Forelimb muscle (tissue), 1 donor: ENCODE measurements at regions not wholly inside any gene's neighbourhood (a gene's known extent, or its start where the extent isn't known, plus 50 kb on each side); places are given as distances from the start of the nearest gene placed in this dataset.
"Not testable (repeated sequence)": the region's sequence is repeated elsewhere in the genome, so short reads cannot be mapped to it uniquely, and the experiment has no call there.

ENCODE experiments used
- DNase-seq: peaks from one replicate; pipeline ENCODE4 v3.0.0-alpha.2; 2013; ENCODE audit warnings: low read depth

DNA sequence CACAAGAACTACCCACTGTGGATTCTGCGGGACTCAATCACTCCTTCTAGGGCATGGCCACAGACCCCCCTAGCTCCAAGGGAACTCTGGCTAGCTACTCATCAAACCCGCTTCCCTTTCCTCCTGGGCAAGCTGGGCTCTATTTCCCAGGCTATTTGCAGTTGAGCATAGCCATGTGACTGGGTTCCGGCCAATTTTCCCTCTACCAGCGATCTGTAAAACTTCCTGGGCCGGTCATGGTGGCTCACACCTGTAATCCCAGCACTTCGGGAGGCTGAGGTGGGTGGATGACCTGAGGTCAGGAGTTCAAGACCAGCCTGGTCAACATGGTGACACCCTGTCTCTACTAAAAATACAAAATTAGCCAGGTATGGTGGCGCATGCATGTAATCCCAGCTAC, 214.9 kb upstream of the IRF2BP2 start:
- not testable (repeated sequence) for DNase-seq

- DNase-seq, result no peak
These were observed 213.5 kb upstream of the IRF2BP2 start for GRCh38 chr1:234823191-234824176.

DNA sequence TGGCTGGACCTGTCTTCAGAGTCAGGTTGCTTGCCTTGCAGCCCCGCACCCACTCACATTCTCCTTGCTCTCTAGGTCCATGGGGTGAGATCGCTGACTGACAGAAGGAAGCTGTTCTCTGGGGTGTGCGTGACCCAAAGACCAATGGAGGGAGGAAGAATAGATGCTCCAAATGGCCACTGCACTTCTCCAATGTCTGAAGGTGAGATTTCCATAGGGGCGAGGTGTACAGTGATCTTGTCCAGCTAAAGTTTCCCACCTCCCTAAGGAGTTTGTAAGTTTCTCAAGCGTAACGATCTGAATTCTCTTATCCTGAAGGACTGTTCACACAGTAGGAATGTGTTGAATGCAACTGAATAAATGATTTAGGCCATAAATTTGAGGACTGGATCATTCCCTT, 211.9 kb upstream of the IRF2BP2 start:
- DNase-seq, result no peak

DNA sequence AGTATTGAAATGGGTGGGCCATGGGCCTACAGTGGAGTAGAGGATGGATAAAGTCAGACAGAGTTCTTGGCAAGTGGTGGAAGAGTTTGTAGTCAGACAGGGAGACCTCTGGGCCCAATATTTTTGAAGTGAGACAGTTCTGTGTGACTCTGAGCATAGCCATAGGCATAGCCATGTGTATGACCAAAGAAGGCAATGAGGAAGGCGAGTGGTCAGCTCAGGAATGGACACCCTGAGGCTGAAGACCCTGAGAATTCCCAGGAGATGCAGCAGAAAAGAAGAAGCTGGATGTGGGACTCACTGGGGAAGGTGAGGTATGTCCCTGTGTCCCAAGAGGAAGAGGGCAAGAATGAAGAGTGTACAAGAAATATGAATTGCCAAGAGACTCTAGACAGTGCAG, 210.6 kb upstream of the IRF2BP2 start:
- DNase-seq, result no peak

GRCh38 chr1:234819845-234820244, 209.9 kb upstream of the IRF2BP2 start:
- DNase-seq, result not testable (repeated sequence)

GRCh38 chr1:234818040-234818387, 208.0 kb upstream of the IRF2BP2 start:
- DNase-seq, result not testable (repeated sequence)

DNA sequence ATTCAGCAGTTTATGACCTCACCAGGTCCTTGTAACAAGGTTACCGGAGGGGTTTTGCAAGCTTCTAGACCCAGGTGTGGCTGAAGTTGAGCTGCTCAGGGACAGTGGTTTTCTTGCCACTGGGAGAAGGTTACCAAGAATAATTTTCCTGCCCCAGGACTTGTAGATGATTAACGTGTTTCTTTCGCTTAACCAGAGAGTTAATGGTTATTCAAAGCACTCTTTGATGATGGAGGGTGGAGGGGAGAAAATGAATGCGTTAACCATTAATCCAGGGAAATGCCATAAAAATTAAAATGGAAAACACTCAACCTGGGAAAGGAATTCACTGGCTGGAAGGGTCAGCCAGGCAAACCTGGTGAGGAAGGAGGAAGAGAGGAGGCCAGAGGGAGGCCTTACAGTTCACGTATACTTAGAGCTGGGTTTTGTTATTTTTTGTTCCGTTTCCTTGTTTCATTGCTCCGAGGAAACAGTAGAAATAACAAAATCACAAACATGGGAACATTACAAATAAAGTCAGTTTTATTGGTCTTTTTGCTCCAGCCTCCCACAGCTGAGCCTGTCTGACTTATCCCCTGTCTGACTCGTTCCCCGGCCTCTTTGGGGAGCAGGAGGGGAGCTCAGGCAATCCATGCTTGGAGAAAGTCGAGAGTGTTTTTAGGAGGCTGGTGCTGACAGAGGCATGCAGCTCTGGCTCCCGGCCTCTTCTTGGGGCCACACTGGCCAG, 207.5 kb upstream of the IRF2BP2 start:
- not testable (repeated sequence) for DNase-seq

DNA sequence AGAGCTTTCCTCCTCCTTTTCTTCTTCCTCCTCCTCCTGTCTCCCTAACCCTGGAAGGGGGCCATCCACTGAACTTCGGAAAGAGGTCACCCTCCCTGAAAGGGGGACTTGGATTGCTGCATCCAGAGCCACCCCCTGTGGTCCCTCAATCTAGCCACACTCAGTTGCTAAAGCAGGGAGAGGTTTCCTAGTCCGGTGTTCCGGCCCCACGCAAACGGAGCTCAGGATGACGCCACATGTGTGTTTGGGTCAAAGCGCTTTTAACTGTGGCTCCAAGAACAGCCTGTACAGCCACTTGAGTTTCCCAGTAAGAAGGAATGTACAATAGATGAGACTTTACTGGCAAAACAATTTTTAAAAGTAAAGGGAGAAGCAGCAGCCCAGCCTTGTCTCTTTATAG, 206.9 kb upstream of the IRF2BP2 start:
- not testable (repeated sequence) for DNase-seq

GRCh38 chr1:234816186-234816851, 206.3 kb upstream of the IRF2BP2 start:
- not testable (repeated sequence) for DNase-seq

DNA sequence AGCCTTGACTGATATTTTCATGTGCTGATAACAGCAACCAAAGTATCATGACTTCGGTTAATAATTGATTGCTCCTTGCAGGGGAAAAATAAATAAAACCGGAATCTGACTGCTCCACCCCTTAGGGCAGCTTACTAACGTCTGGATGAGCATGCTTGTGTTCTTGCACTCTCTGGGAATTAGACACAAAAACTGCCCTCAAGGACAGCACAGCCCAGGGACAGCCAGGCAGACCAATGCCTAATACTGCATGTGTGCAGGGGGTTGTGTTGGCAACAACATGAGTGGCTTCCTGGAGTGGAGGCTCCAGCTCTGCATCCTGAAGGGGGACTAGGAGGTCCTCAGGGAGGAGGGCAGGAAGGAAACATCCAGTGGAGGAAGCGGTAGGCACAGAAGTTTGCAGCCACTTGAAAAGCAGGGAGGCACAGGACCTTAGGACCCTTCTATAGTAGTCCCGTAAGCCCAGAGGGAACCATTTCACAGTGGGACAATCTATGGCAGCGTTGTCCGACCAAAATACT, 205.4 kb upstream of the IRF2BP2 start:
- not testable (repeated sequence) for DNase-seq

DNA sequence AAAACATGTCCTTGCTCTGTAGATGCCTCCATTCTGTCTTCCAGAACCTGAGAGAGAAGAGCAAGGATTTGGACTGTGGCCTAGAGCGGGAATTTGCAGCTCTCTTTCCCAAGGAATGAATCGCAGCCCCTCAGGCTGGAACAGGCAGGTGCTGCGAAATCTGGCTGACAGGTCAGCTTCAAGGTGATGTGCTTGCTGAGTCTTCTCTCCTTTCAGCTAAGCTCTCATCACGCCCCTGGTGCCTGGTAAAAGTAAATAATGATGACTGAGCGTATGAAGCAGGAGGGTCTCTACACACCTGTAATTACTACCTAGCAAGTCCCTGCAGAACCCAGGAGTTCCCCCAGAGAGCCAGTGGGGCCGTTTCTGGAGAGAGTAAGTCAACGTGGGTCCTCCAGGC, 204.3 kb upstream of the IRF2BP2 start:
- not testable (repeated sequence) for DNase-seq

DNA sequence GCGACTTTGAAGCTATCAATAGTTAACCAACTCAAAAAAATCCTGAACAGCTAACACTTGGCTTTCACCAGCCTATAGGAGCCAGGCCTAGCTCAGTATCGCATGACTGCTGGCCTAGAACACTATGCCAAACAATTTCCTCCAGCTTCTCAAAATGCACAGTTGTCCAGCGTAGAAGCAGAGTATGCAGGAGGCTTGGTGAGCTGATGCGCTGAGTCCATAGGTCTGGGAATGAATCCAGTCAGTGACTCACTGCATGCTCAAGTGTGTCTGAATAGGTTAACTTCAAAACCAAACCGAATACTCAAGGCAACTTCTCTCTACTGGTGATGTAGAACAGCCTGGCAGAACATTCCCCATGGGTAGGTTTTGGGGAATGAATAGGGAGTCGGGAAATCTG, 201.8 kb upstream of the IRF2BP2 start:
- DNase-seq, result not testable (repeated sequence)

- DNase-seq, result not testable (repeated sequence)
These were observed 200.7 kb upstream of the IRF2BP2 start for GRCh38 chr1:234810726-234811125.

GRCh38 chr1:234809854-234810245, 199.9 kb upstream of the IRF2BP2 start:
- DNase-seq, result not testable (repeated sequence)

GRCh38 chr1:234808943-234809853, 199.2 kb upstream of the IRF2BP2 start:
- not testable (repeated sequence) for DNase-seq

DNA sequence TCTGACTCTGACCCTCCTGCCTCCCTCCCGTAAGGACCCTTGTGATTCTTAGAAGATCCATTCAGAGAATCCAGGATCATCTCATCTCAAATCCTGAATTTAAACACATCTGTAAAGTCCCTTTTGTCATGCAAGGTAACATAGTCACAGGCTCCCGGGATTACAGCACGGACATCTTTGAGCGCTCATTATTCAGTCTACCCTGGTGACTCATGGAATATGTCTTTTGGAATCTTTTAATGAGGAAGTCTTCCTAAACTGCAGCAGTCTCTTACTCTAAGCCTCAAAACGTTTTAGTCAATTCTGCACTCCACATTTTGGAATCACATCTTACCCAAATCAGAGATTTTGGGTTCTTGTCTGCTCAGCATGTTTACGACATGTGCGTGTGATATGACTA, 198.5 kb upstream of the IRF2BP2 start:
- not testable (repeated sequence) for DNase-seq

DNA sequence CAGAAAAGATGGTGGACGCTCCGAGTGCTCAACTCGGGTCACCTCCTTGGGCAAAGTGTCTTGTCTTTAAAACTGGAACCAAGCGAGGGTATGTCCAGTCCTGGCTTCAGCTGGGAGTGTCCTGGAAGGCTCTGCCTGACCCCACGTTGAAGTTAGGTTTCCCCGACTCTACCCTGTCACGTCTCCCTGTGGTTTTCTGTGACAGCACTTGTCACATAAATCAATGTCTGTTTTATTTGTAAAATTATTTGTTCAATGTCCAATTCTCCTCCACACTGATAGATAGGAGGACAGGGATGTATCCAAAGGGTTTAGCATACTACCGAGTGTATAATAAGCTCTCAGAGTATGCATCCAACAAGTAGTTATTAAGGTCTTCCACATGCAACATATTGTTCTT, 197.7 kb upstream of the IRF2BP2 start:
- not testable (repeated sequence) for DNase-seq

- DNase-seq, result not testable (repeated sequence)
These were observed 192.6 kb upstream of the IRF2BP2 start for GRCh38 chr1:234802586-234802985.

DNA sequence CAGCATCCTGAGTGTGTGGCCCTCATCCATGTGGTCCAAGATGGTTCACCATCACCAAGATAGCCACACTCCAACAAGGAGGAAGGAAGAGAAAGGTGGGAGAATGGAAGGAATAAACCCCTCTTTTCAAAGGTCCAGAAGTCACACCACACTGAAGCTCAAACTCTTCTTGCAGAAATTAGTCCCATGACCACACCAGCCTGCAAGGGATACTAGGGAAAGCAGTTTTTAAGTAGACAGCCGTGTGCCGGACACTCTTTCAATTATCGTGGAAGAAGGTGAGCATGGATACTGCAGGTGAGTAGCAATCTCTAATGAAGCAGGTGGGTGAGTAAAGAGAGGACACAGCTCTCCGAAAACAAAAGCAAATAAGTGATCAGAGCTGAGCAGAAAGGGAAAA, 191.7 kb upstream of the IRF2BP2 start:
- not testable (repeated sequence) for DNase-seq

DNA sequence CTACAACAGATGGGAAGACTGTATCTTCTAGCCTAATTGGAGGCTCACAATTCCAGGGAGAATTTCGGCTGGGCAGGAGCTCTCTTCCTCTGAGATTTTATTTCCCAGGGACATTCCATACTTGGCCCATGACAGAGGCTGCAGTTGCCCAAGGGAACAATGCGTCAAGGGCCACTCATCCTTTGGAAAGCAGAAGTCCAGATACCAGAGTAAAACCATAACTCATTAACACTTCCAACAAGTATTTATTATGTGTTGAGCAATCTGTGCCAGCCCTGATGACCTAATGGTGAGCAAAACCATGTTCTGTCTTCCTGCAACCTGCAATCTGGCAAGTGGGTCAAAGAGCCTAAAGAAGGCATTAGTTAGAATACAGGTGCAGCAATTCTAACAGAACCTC, 191.2 kb upstream of the IRF2BP2 start:
- DNase-seq, result not testable (repeated sequence)

- not testable (repeated sequence) for DNase-seq
These were observed 190.6 kb upstream of the IRF2BP2 start for GRCh38 chr1:234800563-234800962.
